ENCODE measurements at regions not wholly inside any gene's neighbourhood (a gene's known extent, or its start where the extent isn't known, plus 50 kb on each side); places are given as distances from the start of the nearest gene placed in this dataset.

- no peak for TF ChIP-seq CTCF (IDR thresholded peaks at IDR 0.05)
- Mint-ChIP-seq H3K36me3 (ENCODE audit: low read depth) (no peaks in the 10 kb centered on the region), H3K27me3 (no peaks in the 10 kb centered on the region), H3K27ac (no peak overlapping the region), H3K9me3 (peaks cover 1% of the 10 kb centered on the region), H3K4me3 (no peak overlapping the region), H3K4me1 (ENCODE audit: low read depth) (no peaks in the 10 kb centered on the region)
- DNase-seq (no peak), ATAC-seq (no peak)
- intact Hi-C loops (cut with micrococcal nuclease) = no loop called here
- ChIA-PET CTCF (no interaction called here), POLR2A (no interaction called here)
Observed at GRCh38 chr3:189457631-189458412, 173.4 kb upstream of the TP63 start.

DNA sequence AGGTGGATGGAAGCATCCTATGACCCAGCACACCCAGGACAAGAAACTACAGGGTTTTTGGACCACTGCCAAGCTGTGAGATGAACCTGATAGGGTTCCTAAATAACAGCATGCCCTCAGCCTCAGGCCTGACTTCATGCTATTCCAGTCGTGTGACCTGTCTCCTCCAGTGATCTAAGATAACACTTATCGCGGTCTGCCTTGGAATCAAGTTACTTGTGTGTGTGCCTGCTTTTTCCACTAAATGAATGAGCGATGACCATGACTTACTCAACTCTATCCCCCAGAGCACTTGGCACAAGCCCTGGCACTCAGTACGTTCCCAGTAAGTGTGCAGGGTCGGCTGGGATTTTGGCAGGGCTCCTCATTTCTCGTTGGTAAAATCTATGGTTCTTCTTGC, 172.7 kb upstream of the TP63 start:
- Mint-ChIP-seq H3K36me3 (ENCODE audit: low read depth) (no peaks in the 10 kb centered on the region), H3K27ac (no peak overlapping the region), H3K4me1 (ENCODE audit: low read depth) (no peaks in the 10 kb centered on the region), H3K9me3 (peaks cover 1% of the 10 kb centered on the region), H3K27me3 (no peaks in the 10 kb centered on the region), H3K4me3 (no peak overlapping the region)
- intact Hi-C loops (cut with micrococcal nuclease) = no loop called here
- POLR2A ChIA-PET = no interaction called here
- DNase-seq (no peak), ATAC-seq (no peak)
- CTCF ChIA-PET = no interaction called here
- no peak for TF ChIP-seq CTCF (IDR thresholded peaks at IDR 0.05)

DNA sequence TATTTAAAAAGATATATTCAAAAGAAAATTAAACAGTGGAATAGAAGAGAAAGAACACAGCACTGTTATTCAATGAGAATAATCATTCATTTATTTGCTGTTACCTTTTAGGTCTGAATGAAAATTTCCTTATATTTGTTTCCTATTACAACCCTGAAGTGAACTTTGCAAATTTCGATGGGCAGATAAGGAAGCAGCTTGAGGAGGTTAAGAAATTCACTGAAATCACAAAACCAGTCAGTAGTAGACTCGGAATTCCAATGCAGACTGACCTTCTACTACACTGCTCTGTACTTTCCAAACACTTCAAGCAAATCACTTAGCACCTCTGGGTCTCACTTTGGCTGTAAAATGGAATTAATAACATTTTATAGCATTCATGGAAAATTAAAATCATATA, 172.0 kb upstream of the TP63 start:
- Mint-ChIP-seq H3K27me3 (no peaks in the 10 kb centered on the region), H3K4me3 (no peak overlapping the region), H3K9me3 (peaks cover 1% of the 10 kb centered on the region), H3K27ac (no peak overlapping the region), H3K4me1 (ENCODE audit: low read depth) (no peaks in the 10 kb centered on the region), H3K36me3 (ENCODE audit: low read depth) (no peaks in the 10 kb centered on the region)
- CTCF ChIA-PET = no interaction called here
- no peak for TF ChIP-seq CTCF (IDR thresholded peaks at IDR 0.05)
- no peak for DNase-seq
- intact Hi-C loops (cut with micrococcal nuclease) = no loop called here
- ATAC-seq = no peak
- POLR2A ChIA-PET = interaction anchor here (0.7 kb wide), 1 partner anchor 54 kb away, joined by 3 read pairs; no protein-coding TSS in a partner anchor

DNA sequence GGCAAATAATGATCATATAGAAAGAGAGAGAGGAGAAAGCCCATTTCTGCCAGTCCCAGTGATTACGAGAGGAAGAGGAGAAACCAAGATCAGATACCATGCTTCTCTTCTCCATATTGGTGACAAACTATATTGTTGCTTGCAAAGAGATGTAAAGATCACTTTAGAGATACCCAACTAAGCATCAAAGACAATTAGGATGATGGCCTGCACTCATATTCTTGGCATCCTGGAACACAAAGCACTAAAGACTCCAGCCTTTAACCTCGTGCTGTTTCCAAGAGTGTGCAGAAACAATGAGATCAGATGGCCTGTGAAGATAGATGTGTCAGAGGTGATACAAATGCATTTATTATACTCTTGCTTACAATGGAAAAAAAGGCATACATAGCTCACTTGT, 170.7 kb upstream of the TP63 start:
- no peak overlapping the region for H3K27ac Mint-ChIP-seq
- DNase-seq (no peak), ATAC-seq (no peak)
- POLR2A ChIA-PET = no interaction called here
- H3K36me3 Mint-ChIP-seq (ENCODE audit: low read depth) = no peaks in the 10 kb centered on the region
- no peaks in the 10 kb centered on the region for H3K4me1 Mint-ChIP-seq (ENCODE audit: low read depth)
- no peak for TF ChIP-seq CTCF (IDR thresholded peaks at IDR 0.05)
- peaks cover 1% of the 10 kb centered on the region for H3K9me3 Mint-ChIP-seq
- intact Hi-C loops (cut with micrococcal nuclease) = no loop called here
- CTCF ChIA-PET = no interaction called here
- H3K27me3 Mint-ChIP-seq = no peaks in the 10 kb centered on the region
- H3K4me3 Mint-ChIP-seq = no peak overlapping the region

DNA sequence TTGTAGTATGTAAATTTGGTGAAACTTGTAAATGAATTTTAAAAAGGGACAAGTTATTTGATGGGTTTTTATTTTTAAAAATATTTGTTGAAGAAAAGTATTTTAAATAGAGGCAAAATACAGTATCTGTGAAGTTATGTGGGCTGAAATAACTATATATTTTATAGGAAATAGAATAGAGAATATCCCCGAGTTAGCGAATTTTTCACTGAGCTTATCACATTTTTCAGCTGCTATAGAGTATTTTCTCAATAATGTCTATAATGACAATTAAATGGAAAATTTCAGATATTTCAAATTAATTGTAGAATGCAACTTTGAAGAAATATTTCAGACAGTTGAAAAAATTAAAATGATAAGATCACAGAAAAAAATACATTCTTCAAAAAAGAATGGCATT, 166.4 kb upstream of the TP63 start:
- Mint-ChIP-seq H3K27me3 (no peaks in the 10 kb centered on the region), H3K36me3 (ENCODE audit: low read depth) (no peaks in the 10 kb centered on the region), H3K4me3 (no peak overlapping the region), H3K27ac (no peak overlapping the region), H3K9me3 (peaks cover 1% of the 10 kb centered on the region), H3K4me1 (ENCODE audit: low read depth) (no peaks in the 10 kb centered on the region)
- ATAC-seq (no peak), DNase-seq (no peak)
- ChIA-PET CTCF (no interaction called here), POLR2A (no interaction called here)
- intact Hi-C loops (cut with micrococcal nuclease) = no loop called here
- no peak for TF ChIP-seq CTCF (IDR thresholded peaks at IDR 0.05)
